CD14-positive monocyte (primary cell): ENCODE measurements at regions not wholly inside any gene's neighbourhood (a gene's known extent, or its start where the extent isn't known, plus 50 kb on each side); places are given as distances from the start of the nearest gene placed in this dataset.

Experiments
- DNase-seq, 3 donors: peaks; one replicate each; pipeline ENCODE4 v3.0.0-alpha.2; 2011 to 2022
- H2AFZ ChIP-seq: 2 replicates; pipeline ENCODE4 v1.6.0; 2012; ENCODE audit warnings: mild to moderate bottlenecking, low read depth, low read length, inconsistent platforms; ENCODE audit not compliant: insufficient read depth, poor library complexity, severe bottlenecking
- H3K27ac ChIP-seq, 2 donors: 1 replicate in 1 of 2; 2 replicates in 1 of 2; pipeline ENCODE4 v1.5.1; 2012 to 2013; ENCODE audit warnings: low read length in 2 of 2, control low read depth in 1 of 2, inconsistent platforms in 1 of 2, low read depth in 1 of 2, mild to moderate bottlenecking in 1 of 2
- H3K27me3 ChIP-seq, 2 donors: one replicate each; pipeline versions ENCODE4 v1.6.0 to v1.6.1; 2011 to 2013; ENCODE audit warnings: low read length in 2 of 2; ENCODE audit not compliant: control insufficient read depth in 2 of 2, insufficient read depth in 2 of 2
- H3K36me3 ChIP-seq, 2 donors: replicated peaks in 1 of 2; 1 replicate in 1 of 2; 2 replicates in 1 of 2; pipeline versions ENCODE4 v1.5.1 to v1.6.1; 2012 to 2013; ENCODE audit warnings: low read length in 2 of 2, control low read depth in 1 of 2, inconsistent platforms in 1 of 2, mild to moderate bottlenecking in 1 of 2; ENCODE audit not compliant: insufficient read depth in 2 of 2, control insufficient read depth in 1 of 2
- H3K4me1 ChIP-seq, 2 donors: 1 replicate in 1 of 2; 2 replicates in 1 of 2; pipeline versions ENCODE4 v1.5.1 to v1.6.1; 2012 to 2013; ENCODE audit warnings: low read length in 2 of 2, control low read depth in 1 of 2, inconsistent platforms in 1 of 2, mild to moderate bottlenecking in 1 of 2, moderate library complexity in 1 of 2; ENCODE audit not compliant: insufficient read depth in 2 of 2, control insufficient read depth in 1 of 2
- H3K4me2 ChIP-seq: replicated peaks from 2 replicates; pipeline ENCODE3; 2012; ENCODE audit warnings: low read length, moderate library complexity, mild to moderate bottlenecking; ENCODE audit not compliant: poor library complexity, severe bottlenecking; ENCODE audit errors: extremely low read depth
- H3K4me3 ChIP-seq, 3 experiments: fragments of 200-600 bp in 1 of 3; sonication (generic) in 1 of 3; replicated peaks in 1 of 3; 1 replicate in 2 of 3; 2 replicates in 1 of 3; pipeline ENCODE4 v1.5.1; 2011 to 2013; ENCODE audit warnings: low read length in 3 of 3, mild to moderate bottlenecking in 3 of 3, control low read depth in 2 of 3, low read depth in 2 of 3, inconsistent platforms in 1 of 3, moderate library complexity in 1 of 3
- H3K79me2 ChIP-seq: 2 replicates; pipeline ENCODE4 v1.6.0; 2012; ENCODE audit warnings: mild to moderate bottlenecking, control low read depth, inconsistent platforms, low read length, moderate library complexity; ENCODE audit not compliant: insufficient read depth
- H3K9ac ChIP-seq: 2 replicates; pipeline ENCODE4 v1.6.0; 2017; ENCODE audit warnings: low read length, mild to moderate bottlenecking; ENCODE audit not compliant: insufficient read depth, poor library complexity, severe bottlenecking
- H3K9me3 ChIP-seq, 2 donors: replicated peaks in 1 of 2; 1 replicate in 1 of 2; 2 replicates in 1 of 2; pipeline versions ENCODE4 v1.5.1 to v1.6.1; 2012 to 2013; ENCODE audit warnings: low read length in 2 of 2, control low read depth in 1 of 2; ENCODE audit not compliant: control insufficient read depth in 1 of 2, insufficient read depth in 1 of 2
- H4K20me1 ChIP-seq: 2 replicates; pipeline ENCODE4 v1.6.0; 2012; ENCODE audit warnings: mild to moderate bottlenecking, low read length, control low read depth, moderate library complexity; ENCODE audit not compliant: insufficient read depth
- H3K27ac Mint-ChIP-seq, 7 donors: one replicate each; pipeline ENCODE4 v1.8.0; 2020; ENCODE audit warnings: mild to moderate bottlenecking in 7 of 7, mixed read lengths in 7 of 7, moderate library complexity in 6 of 7, inconsistent platforms in 2 of 7
- H3K27me3 Mint-ChIP-seq, 3 donors: one replicate each; pipeline ENCODE4 v1.8.0; 2021 to 2022; ENCODE audit warnings: low read depth in 3 of 3, mild to moderate bottlenecking in 3 of 3, mixed read lengths in 3 of 3, moderate library complexity in 3 of 3, inconsistent platforms in 1 of 3
- H3K36me3 Mint-ChIP-seq, 2 donors: one replicate each; pipeline ENCODE4 v1.8.0; 2020; ENCODE audit warnings: mixed read lengths in 2 of 2, inconsistent platforms in 1 of 2, mild to moderate bottlenecking in 1 of 2
- H3K4me1 Mint-ChIP-seq: one replicate; pipeline ENCODE4 v1.8.0; 2020; ENCODE audit warnings: mild to moderate bottlenecking, mixed read lengths
- H3K4me3 Mint-ChIP-seq, 2 donors: one replicate each; pipeline ENCODE4 v1.8.0; 2020; ENCODE audit warnings: mild to moderate bottlenecking in 2 of 2, mixed read lengths in 2 of 2, moderate library complexity in 1 of 2
- H3K9me3 Mint-ChIP-seq, 7 donors: one replicate each; pipeline ENCODE4 v1.8.0; 2020 to 2022; ENCODE audit warnings: mixed read lengths in 7 of 7, mild to moderate bottlenecking in 6 of 7, moderate library complexity in 6 of 7, inconsistent platforms in 2 of 7
- CTCF ChIP-seq: fragments of 200-600 bp; IDR thresholded peaks from one replicate; pipeline ENCODE4 v1.8.0; 2022; ENCODE audit warnings: antibody characterized with exemption, mild to moderate bottlenecking
- WGBS: methylation state at CpG from one replicate; pipeline ENCODE4 v1.1.5; 2013; ENCODE audit warnings: missing lambda C conversion rate; ENCODE audit not compliant: insufficient coverage; 5-methylcytosine and 5-hydroxymethylcytosine counted together
- intact Hi-C, 2 donors: fragments of 100-400 bp; cut with micrococcal nuclease; formaldehyde crosslinking; loops; one replicate each; pipeline versions ENCODE4 v1.15.0 to v1.15.1; 2023

DNA sequence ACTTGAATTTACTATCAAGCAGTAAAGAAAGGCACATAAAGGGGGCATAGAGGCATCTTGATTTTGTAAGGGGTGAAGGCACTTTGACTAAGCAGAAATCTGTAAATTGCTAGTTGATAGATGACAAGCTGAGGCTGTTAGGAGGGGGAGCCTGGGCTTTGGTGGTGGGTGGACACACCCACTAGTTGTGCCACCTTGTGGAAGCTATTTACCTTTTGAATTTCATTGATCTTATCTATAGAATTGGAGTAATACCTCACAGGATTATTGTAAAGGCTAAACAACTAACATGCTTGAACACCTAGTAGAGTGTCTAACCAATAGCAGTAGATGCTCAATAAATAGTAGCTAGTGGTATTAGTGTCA, 142.8 kb upstream of the KCNIP4 start:
- Mint-ChIP-seq H3K9me3 (peaks cover 0 to 7% (median 1%) of the 10 kb centered on the region in 7 donors), H3K4me1 (no peaks in the 10 kb centered on the region), H3K27ac (no peak overlapping the region), H3K36me3 (no peaks in the 10 kb centered on the region), H3K4me3 (no peak overlapping the region), H3K27me3 (peaks cover 0 to 1% (median 0%) of the 10 kb centered on the region in 3 donors)
- peaks cover 8 to 16% of the 10 kb centered on the region in 2 donors for H3K9me3 ChIP-seq
- H2AFZ ChIP-seq, result no peak overlapping the region
- H3K4me1 ChIP-seq, result no peaks in the 10 kb centered on the region
- no peak overlapping the region for H3K27ac ChIP-seq
- H3K4me3 ChIP-seq, result no peak overlapping the region
- no peak overlapping the region for H3K9ac ChIP-seq
- no peak for DNase-seq
- H3K27me3 ChIP-seq, result no peaks in the 10 kb centered on the region
- no peaks in the 10 kb centered on the region for H3K36me3 ChIP-seq
- intact Hi-C loops, result no loop called here
- H3K79me2 ChIP-seq, result no peaks in the 10 kb centered on the region
- no peak for TF ChIP-seq CTCF
- no peaks in the 10 kb centered on the region for H4K20me1 ChIP-seq
- H3K4me2 ChIP-seq, result no peak overlapping the region

GRCh38 chr4:22090661-22091351, 142.2 kb upstream of the KCNIP4 start:
- Histone ChIP-seq H3K36me3 (no peaks in the 10 kb centered on the region), H3K9ac (no peak overlapping the region), H3K27ac (no peak overlapping the region), H2AFZ (no peak overlapping the region), H3K4me1 (no peaks in the 10 kb centered on the region), H3K4me2 (no peak overlapping the region), H4K20me1 (no peaks in the 10 kb centered on the region), H3K79me2 (no peaks in the 10 kb centered on the region), H3K27me3 (no peaks in the 10 kb centered on the region), H3K4me3 (no peak overlapping the region), H3K9me3 (peaks cover 13 to 21% of the 10 kb centered on the region in 2 donors)
- Mint-ChIP-seq H3K27ac (no peak overlapping the region), H3K4me3 (no peak overlapping the region), H3K4me1 (no peaks in the 10 kb centered on the region), H3K9me3 (peaks cover 0 to 12% (median 3%) of the 10 kb centered on the region in 7 donors), H3K36me3 (no peaks in the 10 kb centered on the region), H3K27me3 (peaks cover 0 to 1% (median 0%) of the 10 kb centered on the region in 3 donors)
- no CpG with 5 or more reads among the region's 6 CpGs for WGBS
- no peak for TF ChIP-seq CTCF
- DNase-seq, result no peak
- intact Hi-C loops, result no loop called here
